ENCODE measurements at regions not wholly inside any gene's neighbourhood (a gene's known extent, or its start where the extent isn't known, plus 50 kb on each side); places are given as distances from the start of the nearest gene placed in this dataset.
A peak's percentile ranks its signal among the peaks of the same experiment; 100 is the strongest.

DNA sequence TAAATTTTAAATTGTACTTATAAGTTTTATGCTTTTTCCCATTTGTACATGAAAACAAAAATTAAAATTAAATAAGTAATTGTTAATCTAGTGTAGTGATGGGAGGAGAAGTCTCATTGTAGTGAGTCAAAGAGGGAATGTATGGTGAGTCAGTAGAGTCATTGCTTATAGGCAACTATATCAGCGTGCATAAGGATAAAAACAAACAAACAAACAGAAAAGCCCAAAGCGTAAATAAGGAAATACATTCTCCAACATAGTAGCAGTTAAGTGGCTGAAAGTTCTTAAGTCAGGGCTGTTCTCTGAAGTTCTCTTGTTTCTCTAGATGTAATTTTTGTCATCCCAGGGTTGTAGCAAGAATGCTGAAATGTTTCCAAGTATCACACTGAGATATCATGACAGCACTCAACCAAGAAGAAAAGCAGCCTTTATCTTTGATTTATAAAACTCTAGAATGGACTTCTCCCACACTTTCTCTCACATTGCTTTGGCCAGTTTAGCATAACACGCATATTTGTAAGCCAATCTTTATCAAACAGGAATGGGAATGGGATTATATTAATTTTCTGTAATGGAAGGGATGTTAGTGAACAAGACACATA, 184.1 kb upstream of the TP63 start:
- no peak for DNase-seq
- in situ Hi-C loops (cut with HindIII; ENCODE audit: low pct_ligation_motif_present, low pct_unique_long_range_greater_than_20kb, low sequenced_read_pairs): no loop called here

DNA sequence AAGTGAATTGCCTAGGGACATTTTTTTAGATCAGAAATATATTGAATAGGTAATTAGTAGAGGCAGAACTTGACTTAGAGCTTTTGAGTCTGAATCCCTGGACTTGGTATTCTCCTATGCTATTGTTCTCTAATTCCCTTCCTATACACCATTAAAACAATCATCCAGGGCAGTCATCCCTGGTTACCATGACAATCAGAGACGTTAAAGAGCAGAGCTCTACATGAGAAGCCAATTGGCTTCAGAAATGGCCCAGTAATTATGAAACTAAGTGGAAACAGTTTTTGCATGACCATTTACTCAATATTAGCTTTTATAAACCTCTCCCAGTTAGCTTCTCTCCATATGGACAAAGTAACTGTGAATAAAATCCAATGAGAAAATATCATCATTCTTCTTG, 182.1 kb upstream of the TP63 start:
- no peak for DNase-seq

DNA sequence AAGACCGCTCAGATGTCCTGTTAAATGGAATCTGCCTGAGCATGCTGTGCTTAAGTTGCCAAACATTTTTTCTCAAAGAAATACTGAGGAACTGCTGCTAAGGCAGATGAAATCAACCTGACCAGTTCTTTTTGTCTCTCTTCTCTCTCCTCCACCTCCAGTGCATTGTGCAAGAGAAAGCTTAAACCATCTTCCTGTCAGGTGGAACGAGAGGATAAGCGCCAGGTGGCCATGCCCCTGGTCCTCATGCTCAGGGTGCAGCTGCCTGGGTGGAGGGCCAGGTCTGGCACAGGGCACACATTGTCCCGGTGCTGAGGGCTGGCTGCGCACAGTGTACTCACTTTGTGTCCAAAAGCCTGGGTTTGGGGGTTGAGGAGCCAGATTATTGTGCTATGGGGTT, 176.2 kb upstream of the TP63 start:
- no peak for DNase-seq
- in situ Hi-C loops (cut with HindIII; ENCODE audit: low pct_ligation_motif_present, low pct_unique_long_range_greater_than_20kb, low sequenced_read_pairs): no loop called here

More for the DNA sequence above, 182.1 kb upstream of the TP63 start:
- in situ Hi-C loops (cut with HindIII; ENCODE audit: low pct_ligation_motif_present, low pct_unique_long_range_greater_than_20kb, low sequenced_read_pairs): no loop called here

DNA sequence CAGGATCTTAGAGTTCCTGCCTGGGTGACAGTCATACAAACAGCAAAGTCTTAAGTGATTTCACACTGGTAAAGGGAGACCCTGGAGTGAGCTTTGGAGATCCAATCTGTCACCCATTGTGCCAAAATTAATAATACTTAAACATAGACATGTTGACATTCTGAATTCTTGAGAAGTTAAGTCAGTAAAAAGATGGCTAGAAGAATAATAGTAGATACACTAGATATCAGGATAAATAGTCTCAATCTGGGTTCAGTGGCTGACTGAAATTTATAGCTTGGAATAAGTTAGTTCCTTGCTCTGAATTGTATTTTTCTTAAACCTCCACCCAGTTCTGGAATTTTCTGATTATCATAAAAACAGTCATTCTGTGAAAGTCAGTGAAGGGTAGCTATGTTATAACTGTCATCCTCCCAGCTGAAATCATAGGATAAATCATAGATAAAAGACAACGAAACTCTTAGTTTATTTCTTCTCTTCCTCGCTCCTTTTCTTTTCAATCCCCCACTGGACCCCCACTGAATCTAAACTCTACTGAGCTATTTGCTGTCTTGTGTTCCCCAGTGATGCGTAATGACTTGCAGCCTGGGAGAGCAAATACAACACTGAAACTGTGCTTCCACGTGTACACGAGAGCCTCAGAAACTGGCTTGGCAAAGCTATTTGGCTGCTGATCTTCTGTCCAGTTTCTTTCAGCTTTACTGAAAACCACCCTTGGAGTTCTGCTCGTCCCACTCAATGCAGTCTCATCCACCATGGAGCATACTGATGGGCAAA, 175.4 kb upstream of the TP63 start:
- in situ Hi-C loops (cut with HindIII; ENCODE audit: low pct_ligation_motif_present, low pct_unique_long_range_greater_than_20kb, low sequenced_read_pairs): no loop called here
- DNase-seq: no peak

DNA sequence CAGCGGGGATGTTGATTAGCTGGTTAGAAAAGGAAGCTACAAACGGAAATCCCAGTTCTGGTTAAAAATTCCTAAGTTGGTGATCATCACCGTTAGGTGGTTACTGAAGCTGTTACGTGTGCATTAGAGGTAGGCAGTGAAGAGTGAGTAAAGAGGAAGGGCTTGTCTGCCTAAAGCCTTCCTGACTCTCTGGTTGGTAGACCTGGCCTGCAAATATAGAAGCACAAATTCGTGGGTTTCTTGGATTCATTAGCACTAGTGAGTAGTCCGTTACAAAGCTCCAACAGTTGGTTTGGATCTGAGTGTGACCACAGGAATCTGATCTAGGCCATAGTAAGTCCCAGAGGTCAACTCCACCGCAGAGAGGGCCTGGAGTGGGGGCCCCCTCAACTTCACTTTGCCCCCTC, 174.0 kb upstream of the TP63 start:
- DNase-seq: peak; percentile 18
- in situ Hi-C loops (cut with HindIII; ENCODE audit: low pct_ligation_motif_present, low pct_unique_long_range_greater_than_20kb, low sequenced_read_pairs): no loop called here

DNA sequence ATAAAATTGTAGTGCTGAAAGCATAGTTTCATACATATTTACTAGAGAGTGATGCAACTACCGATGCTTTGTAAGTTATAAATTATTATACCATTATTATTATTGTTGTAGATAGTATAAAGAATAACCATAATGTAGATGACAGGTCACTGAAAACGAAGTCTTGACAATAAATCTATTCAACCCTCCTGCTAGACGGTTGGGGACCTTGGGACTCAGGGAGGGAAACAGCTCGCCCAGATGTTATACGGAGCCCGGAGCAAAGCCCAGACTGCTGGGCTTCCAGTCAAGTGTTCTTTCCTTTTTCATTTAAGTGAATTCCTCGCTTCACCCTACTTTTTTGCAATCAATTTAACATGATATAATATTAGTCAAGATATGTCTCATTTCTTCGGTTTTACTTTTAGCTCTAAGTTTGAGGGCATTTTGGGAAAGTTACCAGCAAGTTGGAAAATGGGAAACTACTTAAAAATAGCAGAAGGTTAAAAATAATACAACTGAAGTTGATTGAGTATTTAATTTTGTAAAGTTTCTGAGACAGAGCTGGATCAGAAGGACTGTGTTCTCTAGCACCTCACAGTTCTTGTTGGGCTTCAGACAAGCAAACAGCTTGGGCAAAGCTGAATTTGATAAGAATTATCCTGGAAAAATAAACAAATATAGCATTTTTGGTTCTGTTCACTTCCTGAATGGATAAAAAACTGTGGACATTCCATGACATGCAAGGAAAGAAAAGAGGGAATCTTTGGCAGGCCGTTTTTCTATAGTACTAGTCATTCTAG, 173.4 kb upstream of the TP63 start:
- in situ Hi-C loops (cut with HindIII; ENCODE audit: low pct_ligation_motif_present, low pct_unique_long_range_greater_than_20kb, low sequenced_read_pairs): no loop called here
- DNase-seq: no peak

DNA sequence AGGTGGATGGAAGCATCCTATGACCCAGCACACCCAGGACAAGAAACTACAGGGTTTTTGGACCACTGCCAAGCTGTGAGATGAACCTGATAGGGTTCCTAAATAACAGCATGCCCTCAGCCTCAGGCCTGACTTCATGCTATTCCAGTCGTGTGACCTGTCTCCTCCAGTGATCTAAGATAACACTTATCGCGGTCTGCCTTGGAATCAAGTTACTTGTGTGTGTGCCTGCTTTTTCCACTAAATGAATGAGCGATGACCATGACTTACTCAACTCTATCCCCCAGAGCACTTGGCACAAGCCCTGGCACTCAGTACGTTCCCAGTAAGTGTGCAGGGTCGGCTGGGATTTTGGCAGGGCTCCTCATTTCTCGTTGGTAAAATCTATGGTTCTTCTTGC, 172.7 kb upstream of the TP63 start:
- in situ Hi-C loops (cut with HindIII; ENCODE audit: low pct_ligation_motif_present, low pct_unique_long_range_greater_than_20kb, low sequenced_read_pairs): no loop called here
- no peak for DNase-seq

DNA sequence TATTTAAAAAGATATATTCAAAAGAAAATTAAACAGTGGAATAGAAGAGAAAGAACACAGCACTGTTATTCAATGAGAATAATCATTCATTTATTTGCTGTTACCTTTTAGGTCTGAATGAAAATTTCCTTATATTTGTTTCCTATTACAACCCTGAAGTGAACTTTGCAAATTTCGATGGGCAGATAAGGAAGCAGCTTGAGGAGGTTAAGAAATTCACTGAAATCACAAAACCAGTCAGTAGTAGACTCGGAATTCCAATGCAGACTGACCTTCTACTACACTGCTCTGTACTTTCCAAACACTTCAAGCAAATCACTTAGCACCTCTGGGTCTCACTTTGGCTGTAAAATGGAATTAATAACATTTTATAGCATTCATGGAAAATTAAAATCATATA, 172.0 kb upstream of the TP63 start:
- in situ Hi-C loops (cut with HindIII; ENCODE audit: low pct_ligation_motif_present, low pct_unique_long_range_greater_than_20kb, low sequenced_read_pairs): no loop called here
- no peak for DNase-seq

DNA sequence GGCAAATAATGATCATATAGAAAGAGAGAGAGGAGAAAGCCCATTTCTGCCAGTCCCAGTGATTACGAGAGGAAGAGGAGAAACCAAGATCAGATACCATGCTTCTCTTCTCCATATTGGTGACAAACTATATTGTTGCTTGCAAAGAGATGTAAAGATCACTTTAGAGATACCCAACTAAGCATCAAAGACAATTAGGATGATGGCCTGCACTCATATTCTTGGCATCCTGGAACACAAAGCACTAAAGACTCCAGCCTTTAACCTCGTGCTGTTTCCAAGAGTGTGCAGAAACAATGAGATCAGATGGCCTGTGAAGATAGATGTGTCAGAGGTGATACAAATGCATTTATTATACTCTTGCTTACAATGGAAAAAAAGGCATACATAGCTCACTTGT, 170.7 kb upstream of the TP63 start:
- no peak for DNase-seq

DNA sequence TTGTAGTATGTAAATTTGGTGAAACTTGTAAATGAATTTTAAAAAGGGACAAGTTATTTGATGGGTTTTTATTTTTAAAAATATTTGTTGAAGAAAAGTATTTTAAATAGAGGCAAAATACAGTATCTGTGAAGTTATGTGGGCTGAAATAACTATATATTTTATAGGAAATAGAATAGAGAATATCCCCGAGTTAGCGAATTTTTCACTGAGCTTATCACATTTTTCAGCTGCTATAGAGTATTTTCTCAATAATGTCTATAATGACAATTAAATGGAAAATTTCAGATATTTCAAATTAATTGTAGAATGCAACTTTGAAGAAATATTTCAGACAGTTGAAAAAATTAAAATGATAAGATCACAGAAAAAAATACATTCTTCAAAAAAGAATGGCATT, 166.4 kb upstream of the TP63 start:
- DNase-seq: no peak
- in situ Hi-C loops (cut with HindIII; ENCODE audit: low pct_ligation_motif_present, low pct_unique_long_range_greater_than_20kb, low sequenced_read_pairs): no loop called here

More for the DNA sequence above, 170.7 kb upstream of the TP63 start:
- in situ Hi-C loops (cut with HindIII; ENCODE audit: low pct_ligation_motif_present, low pct_unique_long_range_greater_than_20kb, low sequenced_read_pairs): no loop called here

DNA sequence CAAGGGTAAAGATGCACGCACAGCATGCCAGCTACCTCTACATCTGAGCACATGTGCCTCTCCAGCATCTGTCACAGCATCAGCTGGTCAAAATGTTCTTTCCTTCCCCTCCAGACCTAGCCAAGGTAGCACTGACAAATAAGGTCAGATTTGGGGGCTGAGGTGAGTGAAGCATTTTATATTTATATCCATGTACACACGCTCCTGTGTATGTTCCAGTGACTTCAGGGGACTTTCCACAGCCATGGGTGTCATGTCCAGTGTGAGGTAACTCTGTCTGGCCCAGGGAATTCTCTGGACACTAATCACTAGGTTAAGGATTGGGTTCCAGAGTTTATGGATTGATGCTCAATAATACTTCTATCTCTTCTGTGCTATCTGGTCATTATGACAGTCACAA, 165.2 kb upstream of the TP63 start:
- DNase-seq: no peak
- in situ Hi-C loops (cut with HindIII; ENCODE audit: low pct_ligation_motif_present, low pct_unique_long_range_greater_than_20kb, low sequenced_read_pairs): no loop called here

DNA sequence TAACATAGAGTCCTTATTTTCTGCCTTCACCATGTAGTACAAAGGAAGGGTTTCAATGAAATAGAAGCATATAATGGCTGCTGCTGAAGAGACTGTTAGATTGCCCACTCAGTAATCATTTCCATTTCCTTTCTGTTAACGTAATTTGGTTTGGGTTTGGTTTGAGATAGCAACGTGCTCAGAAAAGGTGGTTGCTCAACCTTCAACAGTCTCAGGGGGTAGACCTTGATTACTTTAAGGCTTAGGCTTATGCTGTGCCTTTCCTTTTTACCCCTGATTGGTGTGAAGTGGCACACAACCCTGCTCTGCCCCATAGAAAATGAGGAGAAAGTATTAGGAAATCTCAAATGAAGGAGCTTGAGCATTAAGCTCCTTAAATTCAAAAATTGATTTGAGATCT, 163.7 kb upstream of the TP63 start:
- in situ Hi-C loops (cut with HindIII; ENCODE audit: low pct_ligation_motif_present, low pct_unique_long_range_greater_than_20kb, low sequenced_read_pairs): no loop called here
- DNase-seq: no peak

DNA sequence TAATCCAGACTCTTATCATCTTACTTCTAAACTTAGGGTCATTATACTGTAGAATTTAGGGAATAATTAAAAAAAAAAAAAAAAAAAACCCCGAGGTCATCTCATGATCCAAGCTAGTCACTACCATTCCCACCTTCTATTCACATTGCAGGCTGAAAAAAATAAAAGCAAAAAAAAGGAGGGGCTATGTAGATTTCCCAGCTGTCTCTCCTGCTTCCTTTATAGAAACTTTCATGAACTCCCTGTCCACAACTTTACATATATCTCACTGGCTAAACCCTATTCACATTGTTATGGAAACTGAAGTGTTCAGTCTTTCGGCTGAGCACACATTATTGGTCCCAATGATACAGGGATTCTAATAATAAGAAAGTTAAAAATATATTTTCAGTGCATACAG, 156.2 kb upstream of the TP63 start:
- in situ Hi-C loops (cut with HindIII; ENCODE audit: low pct_ligation_motif_present, low pct_unique_long_range_greater_than_20kb, low sequenced_read_pairs): no loop called here

DNA sequence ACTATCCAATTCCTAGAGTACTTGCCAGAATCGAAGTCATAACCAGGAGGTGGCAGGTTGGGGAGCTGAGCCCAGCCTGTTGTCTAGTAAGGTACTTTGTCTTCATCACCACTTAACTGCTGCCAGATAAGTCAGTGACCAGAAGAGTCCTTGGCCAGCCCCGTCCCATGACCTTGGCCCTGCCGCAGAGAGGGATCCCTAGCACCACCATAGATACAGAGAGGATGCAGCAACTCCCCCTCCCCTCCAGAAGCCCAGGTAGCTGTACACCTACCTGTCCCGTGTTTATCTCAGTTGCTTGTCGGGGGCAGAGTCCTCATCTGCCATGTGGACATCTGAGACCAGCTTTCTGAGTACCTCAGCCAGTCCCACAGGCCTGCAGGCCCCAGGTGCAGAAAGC, 153.6 kb upstream of the TP63 start:
- in situ Hi-C loops (cut with HindIII; ENCODE audit: low pct_ligation_motif_present, low pct_unique_long_range_greater_than_20kb, low sequenced_read_pairs): no loop called here
- no peak for DNase-seq

More for the DNA sequence above, 156.2 kb upstream of the TP63 start:
- no peak for DNase-seq

DNA sequence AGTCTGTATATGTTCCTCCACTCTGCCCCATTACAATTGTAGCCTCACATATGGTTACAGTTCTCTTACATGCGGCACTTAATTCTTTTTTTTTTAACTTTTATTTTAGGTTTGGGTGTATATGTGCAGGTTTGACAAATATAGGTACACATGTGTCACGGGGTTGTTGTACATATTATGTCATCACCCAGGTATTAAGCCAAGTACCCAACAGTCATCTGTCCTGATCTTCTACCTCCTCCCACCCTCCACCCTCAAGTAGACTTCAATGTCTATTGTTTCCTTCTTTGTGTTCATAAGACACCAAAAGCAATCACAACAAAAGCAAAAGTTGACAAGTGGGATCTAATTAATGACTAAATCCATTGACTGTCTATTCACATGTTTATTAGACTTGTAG, 144.6 kb upstream of the TP63 start:
- no peak for DNase-seq
- in situ Hi-C loops (cut with HindIII; ENCODE audit: low pct_ligation_motif_present, low pct_unique_long_range_greater_than_20kb, low sequenced_read_pairs): no loop called here

DNA sequence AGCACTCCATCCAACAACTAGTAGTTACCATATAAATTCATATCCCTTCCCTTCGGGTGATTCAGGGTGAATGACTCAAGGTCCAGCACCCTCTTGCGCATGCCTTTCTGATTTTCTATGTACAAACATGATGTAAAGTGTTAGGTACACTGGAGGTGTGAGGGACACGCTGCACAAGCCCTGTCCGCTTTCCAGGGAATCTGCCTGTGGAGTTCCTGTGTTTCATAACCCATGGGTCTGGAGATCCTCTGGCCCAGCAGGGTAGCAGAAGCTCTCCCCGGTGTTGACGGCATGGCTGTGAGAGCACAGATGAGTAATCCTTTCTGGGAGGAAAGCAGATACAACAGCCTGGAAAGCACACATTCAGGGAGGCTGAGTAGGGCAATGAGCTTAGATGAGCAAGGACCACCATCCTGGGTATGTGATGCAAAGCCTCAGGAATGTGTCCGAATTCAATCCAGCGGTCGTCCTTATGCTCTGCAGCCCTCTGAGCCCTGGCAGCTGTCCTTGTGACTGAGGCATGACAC, 142.9 kb upstream of the TP63 start:
- in situ Hi-C loops (cut with HindIII; ENCODE audit: low pct_ligation_motif_present, low pct_unique_long_range_greater_than_20kb, low sequenced_read_pairs): no loop called here
- DNase-seq: no peak

DNA sequence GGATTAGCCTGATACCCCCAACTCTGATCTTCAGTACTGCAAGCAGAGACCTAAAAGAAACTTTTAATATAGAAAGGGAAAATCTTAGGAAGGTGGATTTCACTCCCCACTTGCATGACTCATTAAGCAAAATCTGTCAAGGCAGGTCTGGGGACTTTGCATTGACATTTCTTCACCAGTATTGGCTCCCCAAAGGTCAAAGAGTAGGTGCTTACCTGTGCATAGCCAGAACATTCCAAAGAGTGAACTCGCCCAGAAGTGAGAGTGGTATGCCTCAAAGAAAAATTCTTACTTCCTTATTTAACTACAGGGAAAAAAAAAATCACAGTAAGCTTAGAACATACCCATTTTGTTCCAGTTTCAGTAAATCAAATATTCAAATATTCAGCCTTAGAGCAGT, 140.9 kb upstream of the TP63 start:
- no peak for DNase-seq
- in situ Hi-C loops (cut with HindIII; ENCODE audit: low pct_ligation_motif_present, low pct_unique_long_range_greater_than_20kb, low sequenced_read_pairs): no loop called here

DNA sequence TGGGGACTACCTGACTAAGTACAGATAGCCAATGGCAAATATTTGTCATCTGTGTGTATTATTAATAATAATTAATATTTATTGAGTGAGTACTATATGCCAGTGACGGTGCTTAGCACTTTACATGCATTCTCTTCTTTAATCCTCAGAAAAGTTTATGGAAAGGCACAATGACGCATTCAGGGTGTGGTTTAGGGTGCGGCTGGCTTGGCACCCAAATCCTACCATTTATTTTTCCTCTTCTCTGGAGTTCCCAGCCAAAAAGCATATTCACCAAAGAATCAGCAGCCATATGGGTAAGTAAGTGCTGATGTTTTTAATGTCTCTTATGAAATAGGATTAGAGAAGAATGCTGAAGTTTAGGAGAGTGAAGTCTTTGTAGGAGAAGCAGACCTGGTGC, 140.4 kb upstream of the TP63 start:
- in situ Hi-C loops (cut with HindIII; ENCODE audit: low pct_ligation_motif_present, low pct_unique_long_range_greater_than_20kb, low sequenced_read_pairs): no loop called here
- no peak for DNase-seq

DNA sequence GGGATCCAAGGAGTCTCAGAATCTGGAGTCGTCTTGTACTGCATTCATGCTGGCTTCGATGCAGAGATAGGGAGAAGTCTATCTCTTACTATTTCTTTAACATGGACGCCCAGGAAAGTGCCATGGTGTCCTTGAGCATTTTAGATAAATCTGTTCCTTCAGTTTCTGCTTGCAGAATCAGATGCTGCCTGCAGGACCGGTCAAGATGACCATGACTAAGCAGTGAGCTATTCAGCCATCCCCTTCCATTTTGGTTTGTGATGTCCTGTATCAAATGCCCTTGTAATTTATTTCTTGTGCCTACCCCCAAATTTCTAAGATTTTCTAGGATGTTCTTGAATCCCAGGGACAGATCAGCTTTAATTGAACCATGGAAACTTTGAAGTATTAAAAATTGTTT, 139.4 kb upstream of the TP63 start:
- in situ Hi-C loops (cut with HindIII; ENCODE audit: low pct_ligation_motif_present, low pct_unique_long_range_greater_than_20kb, low sequenced_read_pairs): no loop called here
- no peak for DNase-seq

All from ACHN (cell line).